Caco-2 (cell line): ENCODE measurements at regions not wholly inside any gene's neighbourhood (a gene's known extent, or its start where the extent isn't known, plus 50 kb on each side); places are given as distances from the start of the nearest gene placed in this dataset.

Experiments used
- BruUV-seq: library from RNA; stranded (reverse); fragments of 400-500 nt; replicated peaks from 2 replicates; lab custom pipeline; 2021; lab: Mats Ljungman, UMichigan
- CTCF ChIA-PET: fragments of 300-600 bp; sonication (Branson Sonifier 250); formaldehyde crosslinking; loops from one replicate; lab custom pipeline; 2022; ENCODE audit warnings: antibody characterized with exemption; lab: Charles Lee
- POLR2A ChIA-PET: fragments of 300-600 bp; sonication (Branson Sonifier 250); formaldehyde crosslinking; loops from one replicate; lab custom pipeline; 2022; ENCODE audit warnings: antibody characterized with exemption; lab: Charles Lee
- DNase-seq, 2 experiments: peaks; one replicate each; pipeline versions ENCODE4 v3.0.0 to v3.0.0-alpha.2; 2020 to 2022
- H3K27me3 ChIP-seq: replicated peaks from 2 replicates; pipeline ENCODE4 v1.6.0; 2011; ENCODE audit warnings: low read length; ENCODE audit not compliant: control insufficient read depth, insufficient read depth
- H3K36me3 ChIP-seq: 2 replicates; pipeline ENCODE4 v1.5.1; 2011; ENCODE audit warnings: low read length; ENCODE audit not compliant: control insufficient read depth, insufficient read depth
- H3K4me1 ChIP-seq: fragments of 250-450 bp; sonication (Bioruptor Pico); 2 replicates; pipeline ENCODE4 v1.5.1; 2020; ENCODE audit warnings: mild to moderate bottlenecking
- H3K4me3 ChIP-seq: 2 replicates; pipeline ENCODE4 v1.5.1; 2011; ENCODE audit warnings: low read depth, mild to moderate bottlenecking, control low read depth, low read length
- H3K9me3 ChIP-seq: fragments of 250-450 bp; sonication (Bioruptor Pico); 2 replicates; pipeline ENCODE4 v1.5.1; 2020; ENCODE audit warnings: mild to moderate bottlenecking, moderate library complexity
- H3K27ac Mint-ChIP-seq: one replicate; pipeline ENCODE4 v1.8.0; 2022; ENCODE audit warnings: mixed read lengths; ENCODE audit not compliant: unreplicated experiment
- H3K27me3 Mint-ChIP-seq: one replicate; pipeline ENCODE4 v1.8.0; 2022; ENCODE audit warnings: mixed read lengths; ENCODE audit not compliant: insufficient read depth, unreplicated experiment
- H3K36me3 Mint-ChIP-seq: one replicate; pipeline ENCODE4 v1.8.0; 2022; ENCODE audit warnings: mild to moderate bottlenecking, mixed read lengths; ENCODE audit not compliant: insufficient read depth, unreplicated experiment
- H3K4me1 Mint-ChIP-seq: one replicate; pipeline ENCODE4 v1.8.0; 2022; ENCODE audit warnings: low read depth, mixed read lengths; ENCODE audit not compliant: unreplicated experiment
- H3K4me3 Mint-ChIP-seq: one replicate; pipeline ENCODE4 v1.8.0; 2022; ENCODE audit warnings: mild to moderate bottlenecking, moderate library complexity, mixed read lengths; ENCODE audit not compliant: unreplicated experiment
- H3K9me3 Mint-ChIP-seq: one replicate; pipeline ENCODE4 v1.8.0; 2022; ENCODE audit warnings: mixed read lengths; ENCODE audit not compliant: unreplicated experiment
- intact Hi-C: fragments of 100-400 bp; cut with micrococcal nuclease; formaldehyde crosslinking; loops from one replicate; pipeline ENCODE4 v1.10.0; 2022; ENCODE audit not compliant: unreplicated experiment
- TF ChIP-seq, protein P1 (sequence below), 2 experiments: fragments of 200-600 bp in 1 of 2; IDR thresholded peaks; 1 replicate in 1 of 2; 2 replicates in 1 of 2; pipeline versions ENCODE4 v1.5.1 to v1.8.0; 2011 to 2022; ENCODE audit warnings: antibody characterized with exemption in 1 of 2, control low read depth in 1 of 2, inconsistent platforms in 1 of 2, low read depth in 1 of 2, low read length in 1 of 2, mild to moderate bottlenecking in 1 of 2, moderate library complexity in 1 of 2; ENCODE audit not compliant: insufficient read depth in 1 of 2, severe bottlenecking in 1 of 2, unreplicated experiment in 1 of 2

- peaks cover 38% of the 10 kb centered on the region for H3K27me3 Mint-ChIP-seq
- no peaks in the 10 kb centered on the region for H3K9me3 Mint-ChIP-seq
- no peaks in the 10 kb centered on the region for H3K36me3 Mint-ChIP-seq
- TF ChIP-seq, protein P1, sequence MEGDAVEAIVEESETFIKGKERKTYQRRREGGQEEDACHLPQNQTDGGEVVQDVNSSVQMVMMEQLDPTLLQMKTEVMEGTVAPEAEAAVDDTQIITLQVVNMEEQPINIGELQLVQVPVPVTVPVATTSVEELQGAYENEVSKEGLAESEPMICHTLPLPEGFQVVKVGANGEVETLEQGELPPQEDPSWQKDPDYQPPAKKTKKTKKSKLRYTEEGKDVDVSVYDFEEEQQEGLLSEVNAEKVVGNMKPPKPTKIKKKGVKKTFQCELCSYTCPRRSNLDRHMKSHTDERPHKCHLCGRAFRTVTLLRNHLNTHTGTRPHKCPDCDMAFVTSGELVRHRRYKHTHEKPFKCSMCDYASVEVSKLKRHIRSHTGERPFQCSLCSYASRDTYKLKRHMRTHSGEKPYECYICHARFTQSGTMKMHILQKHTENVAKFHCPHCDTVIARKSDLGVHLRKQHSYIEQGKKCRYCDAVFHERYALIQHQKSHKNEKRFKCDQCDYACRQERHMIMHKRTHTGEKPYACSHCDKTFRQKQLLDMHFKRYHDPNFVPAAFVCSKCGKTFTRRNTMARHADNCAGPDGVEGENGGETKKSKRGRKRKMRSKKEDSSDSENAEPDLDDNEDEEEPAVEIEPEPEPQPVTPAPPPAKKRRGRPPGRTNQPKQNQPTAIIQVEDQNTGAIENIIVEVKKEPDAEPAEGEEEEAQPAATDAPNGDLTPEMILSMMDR (IDR thresholded peaks at IDR 0.05; ENCODE audit: insufficient read depth in 1 of 2, low read depth in 1 of 2, low read length in 1 of 2, severe bottlenecking in 1 of 2, unreplicated experiment in 1 of 2) = no peak
- no TSS peak for BruUV-seq
- POLR2A ChIA-PET = no interaction called here
- H3K27ac Mint-ChIP-seq = no peak overlapping the region
- no peaks in the 10 kb centered on the region for H3K4me1 Mint-ChIP-seq
- CTCF ChIA-PET = no interaction called here
- no peak for DNase-seq
- intact Hi-C loops = no loop called here
- H3K9me3 ChIP-seq = no peaks in the 10 kb centered on the region
- no peaks in the 10 kb centered on the region for H3K36me3 ChIP-seq
- H3K27me3 ChIP-seq = peaks cover 4% of the 10 kb centered on the region; the same call in 1 of the 2 replicates
- H3K4me3 Mint-ChIP-seq = no peak overlapping the region
- no peaks in the 10 kb centered on the region for H3K4me1 ChIP-seq
- no peak overlapping the region for H3K4me3 ChIP-seq
Measured at GRCh38 chr17:36813357-36813756, 123.9 kb upstream of the LHX1 start.

DNA sequence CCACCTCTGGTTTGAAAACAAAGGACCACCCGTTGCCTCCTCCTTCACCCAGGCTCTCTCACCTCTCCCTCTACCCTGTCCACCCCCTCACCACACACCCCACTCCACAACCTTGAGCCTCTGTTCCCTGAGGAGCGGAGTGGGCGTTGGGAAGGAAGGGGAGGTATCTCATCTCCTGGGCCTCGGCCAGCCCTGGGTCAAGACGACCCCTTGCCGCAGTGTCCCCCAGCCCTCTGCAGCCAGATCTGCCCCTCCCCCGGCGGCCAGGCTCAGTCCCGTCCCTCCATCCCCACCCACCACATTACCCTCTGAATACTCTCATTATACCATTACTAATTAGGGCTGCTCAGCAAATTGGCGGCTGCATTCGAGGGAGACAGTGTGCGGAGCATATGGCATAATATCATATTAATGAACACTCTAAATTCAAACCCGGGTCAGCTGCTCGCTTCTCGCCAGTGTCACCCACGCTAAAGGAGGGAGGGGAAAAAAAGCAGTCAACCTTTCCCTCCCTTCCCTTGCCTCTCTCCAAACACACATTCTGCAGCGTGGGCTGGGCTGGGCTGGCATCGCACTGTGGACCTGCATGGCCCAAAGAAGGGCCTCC is 123.2 kb upstream of the LHX1 start:
- TF ChIP-seq, protein P1 (IDR thresholded peaks at IDR 0.05; ENCODE audit: insufficient read depth in 1 of 2, low read depth in 1 of 2, low read length in 1 of 2, severe bottlenecking in 1 of 2, unreplicated experiment in 1 of 2) = no peak
- H3K9me3 Mint-ChIP-seq = no peaks in the 10 kb centered on the region
- H3K4me1 ChIP-seq = no peaks in the 10 kb centered on the region
- H3K36me3 ChIP-seq = no peaks in the 10 kb centered on the region
- POLR2A ChIA-PET = no interaction called here
- no peak overlapping the region for H3K4me3 ChIP-seq
- no peak overlapping the region for H3K27ac Mint-ChIP-seq
- DNase-seq = no peak
- CTCF ChIA-PET = no interaction called here
- no TSS peak for BruUV-seq
- H3K4me1 Mint-ChIP-seq = no peaks in the 10 kb centered on the region
- peaks cover 38% of the 10 kb centered on the region for H3K27me3 Mint-ChIP-seq
- H3K9me3 ChIP-seq = no peaks in the 10 kb centered on the region
- intact Hi-C loops = no loop called here
- H3K27me3 ChIP-seq = peaks cover 4% of the 10 kb centered on the region; the same call in 1 of the 2 replicates
- no peak overlapping the region for H3K4me3 Mint-ChIP-seq
- H3K36me3 Mint-ChIP-seq = no peaks in the 10 kb centered on the region

DNA sequence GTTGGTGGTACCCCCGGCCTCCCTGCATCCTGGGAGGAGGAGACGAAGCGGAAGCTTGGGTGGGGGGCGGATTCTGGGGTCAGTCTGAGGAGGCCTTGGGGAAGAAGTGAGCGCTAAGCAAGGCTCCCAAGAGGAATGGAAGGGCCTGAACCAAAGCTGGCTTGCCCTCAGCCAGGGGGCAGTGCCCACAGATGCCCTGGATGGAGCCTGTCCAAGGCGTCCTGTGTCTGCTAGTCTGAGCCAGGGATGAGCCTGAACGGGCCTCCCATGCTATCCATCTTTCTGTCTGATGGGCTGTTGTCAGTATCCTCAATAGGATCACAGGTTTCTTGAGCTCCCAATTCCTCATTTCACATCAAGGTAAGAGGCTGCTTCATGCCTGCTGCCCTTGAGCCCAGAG is 122.3 kb upstream of the LHX1 start:
- Mint-ChIP-seq H3K27me3 (peaks cover 37% of the 10 kb centered on the region), H3K27ac (no peak overlapping the region), H3K9me3 (no peaks in the 10 kb centered on the region), H3K4me1 (no peaks in the 10 kb centered on the region), H3K36me3 (no peaks in the 10 kb centered on the region), H3K4me3 (no peak overlapping the region)
- no peaks in the 10 kb centered on the region for H3K36me3 ChIP-seq
- H3K9me3 ChIP-seq = no peaks in the 10 kb centered on the region
- CTCF ChIA-PET = no interaction called here
- intact Hi-C loops = no loop called here
- TF ChIP-seq, protein P1 (IDR thresholded peaks at IDR 0.05; ENCODE audit: insufficient read depth in 1 of 2, low read depth in 1 of 2, low read length in 1 of 2, severe bottlenecking in 1 of 2, unreplicated experiment in 1 of 2) = no peak
- POLR2A ChIA-PET = no interaction called here
- no peak overlapping the region for H3K4me3 ChIP-seq
- peaks cover 4% of the 10 kb centered on the region for H3K27me3 ChIP-seq
- no TSS peak for BruUV-seq
- H3K4me1 ChIP-seq = no peaks in the 10 kb centered on the region
- no peak for DNase-seq
